NCI-H1092 treated with DMSO at 0.1 percent for 48 hours (cell line): ENCODE measurements at regions not wholly inside any gene's neighbourhood (a gene's known extent, or its start where the extent isn't known, plus 50 kb on each side); places are given as distances from the start of the nearest gene placed in this dataset.

Source experiments
- DNase-seq: peaks from one replicate; lab custom pipeline; 2025; lab: John Stamatoyannopoulos, UW

- no peak for DNase-seq
These were observed 876.3 kb downstream of the BCL11A start for GRCh38 chr2:59677158-59677557.

DNA sequence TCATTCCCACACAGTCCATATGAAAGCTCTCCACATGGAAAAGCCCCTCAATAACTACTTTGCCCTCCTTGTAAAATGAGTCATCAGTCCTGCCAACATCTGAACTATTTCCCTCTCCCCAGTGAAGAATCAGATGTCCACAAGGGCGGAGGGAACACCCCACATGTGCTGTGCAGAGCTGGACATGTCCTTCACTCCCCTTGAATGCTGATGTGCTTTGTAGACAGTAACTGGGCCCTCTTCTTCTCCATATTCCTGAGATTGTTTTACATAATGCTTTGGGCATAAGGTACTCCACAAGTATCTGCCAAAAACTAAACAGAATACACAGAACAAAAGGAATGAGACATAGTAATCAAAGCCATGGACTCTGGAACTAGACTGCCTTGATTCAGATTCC is 879.4 kb downstream of the BCL11A start:
- DNase-seq = no peak

DNA sequence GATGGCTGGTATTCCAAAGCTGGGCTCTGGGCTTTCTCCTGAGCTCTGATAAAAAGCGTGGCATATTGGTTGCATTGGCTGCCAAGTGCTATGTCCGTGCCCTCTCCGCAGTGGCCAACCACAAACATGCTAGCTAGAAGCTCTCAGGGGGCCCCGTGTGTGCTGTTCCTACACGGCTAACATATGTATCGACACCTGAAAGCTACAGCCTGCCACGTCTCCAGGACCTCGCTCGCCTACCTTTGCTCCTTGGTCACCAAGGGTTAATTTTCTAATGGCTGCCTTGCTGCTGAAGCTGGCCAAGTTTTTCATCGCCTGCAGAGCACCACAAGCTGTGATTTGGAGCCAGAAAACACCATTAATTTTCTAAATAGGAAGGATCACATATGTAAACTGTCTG is 888.4 kb downstream of the BCL11A start:
- DNase-seq = no peak

- DNase-seq = no peak
These were observed 891.2 kb downstream of the BCL11A start for GRCh38 chr2:59662127-59662861.

GRCh38 chr2:59660262-59660661 is 893.2 kb downstream of the BCL11A start:
- no peak for DNase-seq

DNA sequence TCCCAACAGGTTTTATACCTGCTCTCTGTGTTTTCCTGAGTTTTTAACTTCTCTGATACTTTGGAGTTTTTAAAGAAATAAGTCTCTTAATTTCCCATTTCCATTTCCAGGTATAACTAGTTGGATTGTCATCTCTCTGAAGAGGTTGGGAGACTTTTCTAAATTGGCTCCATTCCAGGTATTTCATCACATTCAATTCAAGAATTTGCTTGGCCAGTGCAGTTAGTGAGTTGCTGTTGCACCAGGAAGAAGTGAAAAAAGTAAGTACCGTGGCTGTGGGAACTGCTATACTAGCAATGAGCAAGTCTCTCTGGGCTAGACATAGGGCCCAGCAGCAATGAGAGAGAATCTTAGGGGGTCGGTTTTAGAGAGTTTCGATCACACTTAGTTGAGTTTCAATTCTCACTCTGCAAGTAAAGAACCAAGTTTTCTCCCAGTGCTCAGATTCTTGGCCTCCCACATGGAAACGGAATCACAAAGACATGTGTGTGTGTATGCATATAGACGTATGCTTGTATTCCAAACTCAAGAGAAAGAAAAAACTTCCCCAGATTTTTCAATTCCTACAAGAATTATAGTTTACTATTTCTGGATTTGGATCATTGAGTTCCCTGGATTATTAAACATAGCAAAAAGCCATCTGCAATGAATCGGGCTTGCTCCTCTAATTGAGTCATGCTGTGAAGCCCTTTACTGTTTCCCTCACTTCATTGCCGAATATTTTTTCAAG is 894.4 kb downstream of the BCL11A start:
- no peak for DNase-seq

DNA sequence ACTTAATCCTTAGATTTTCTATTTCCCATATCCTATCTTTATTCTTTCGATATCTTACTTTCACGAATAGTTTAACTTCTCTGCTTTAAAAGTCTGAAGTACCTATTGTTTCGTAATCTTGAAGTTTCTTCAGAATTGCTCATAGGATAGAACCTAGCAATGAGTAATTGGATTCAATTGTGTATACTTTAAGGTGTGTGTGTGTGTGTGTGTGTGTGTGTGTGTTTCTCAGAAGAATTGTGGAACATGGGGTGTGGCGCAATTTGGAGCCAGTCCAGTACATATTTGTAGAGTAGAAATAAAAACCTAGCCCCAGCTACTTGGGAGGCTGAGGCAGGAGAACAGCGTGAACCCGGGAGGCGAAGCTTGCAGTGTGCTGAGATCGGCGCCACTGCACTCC is 897.6 kb downstream of the BCL11A start:
- no peak for DNase-seq

DNA sequence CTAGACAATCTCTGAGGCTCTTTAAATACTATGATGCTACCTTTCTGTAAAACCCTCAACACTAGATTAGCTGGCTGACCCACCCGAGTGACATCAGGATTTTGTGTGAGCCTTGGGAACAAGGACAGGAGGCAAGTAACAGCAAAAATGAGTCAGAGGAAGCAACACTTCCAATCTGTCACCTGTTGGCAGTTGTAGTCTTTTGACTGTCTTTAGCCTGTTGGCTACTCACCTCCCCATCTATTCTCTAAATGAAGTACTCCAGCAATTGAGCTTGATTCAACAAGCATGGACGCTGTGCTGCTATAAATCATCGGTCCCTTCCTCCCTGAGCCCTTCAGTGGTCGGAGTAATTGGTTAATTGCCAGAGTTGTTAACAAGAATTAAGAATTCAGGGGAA is 898.7 kb downstream of the BCL11A start:
- no peak for DNase-seq

- no peak for DNase-seq
These were observed 900.3 kb downstream of the BCL11A start for GRCh38 chr2:59653164-59653563.

DNA sequence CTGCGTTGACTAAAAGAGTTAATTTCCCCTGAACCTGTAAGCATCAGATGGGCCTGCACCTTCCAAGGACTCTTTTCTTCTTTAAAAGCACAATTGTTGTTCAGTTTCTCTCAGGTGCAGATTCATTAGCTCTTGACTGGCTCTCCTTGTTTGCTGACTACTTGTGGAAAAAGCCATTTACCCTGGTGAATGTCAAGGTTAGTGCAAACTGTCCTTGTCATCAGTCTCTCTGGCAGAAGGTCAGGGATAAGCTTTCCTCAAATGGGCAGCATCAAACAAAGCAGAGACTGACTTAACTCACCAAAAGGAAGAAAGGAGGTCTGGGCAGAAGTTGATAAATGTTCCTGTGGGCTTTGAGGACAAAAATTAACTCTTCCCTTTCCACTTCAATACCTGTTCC is 922.7 kb downstream of the BCL11A start:
- peak; percentile 6 for DNase-seq

DNA sequence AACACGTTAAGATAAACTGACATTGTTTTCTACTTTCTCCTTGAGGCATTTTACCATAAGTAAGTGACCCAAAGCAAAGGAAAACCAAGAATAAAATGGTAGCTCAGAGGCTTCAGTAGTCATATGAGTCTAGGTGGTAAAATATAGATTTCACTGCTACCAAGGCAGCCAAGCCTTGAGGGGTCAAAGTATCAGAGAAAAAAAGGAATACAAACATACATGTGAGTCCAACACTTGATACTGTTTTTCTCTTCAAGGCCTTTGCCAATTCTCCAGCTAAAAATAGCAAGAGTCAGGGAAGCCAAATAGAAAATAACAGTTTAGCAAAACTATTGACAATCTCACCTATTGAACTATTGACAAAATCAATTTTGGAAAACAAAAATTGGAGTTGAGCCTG is 925.9 kb downstream of the BCL11A start:
- no peak for DNase-seq

GRCh38 chr2:59622599-59623308 is 930.7 kb downstream of the BCL11A start:
- DNase-seq = no peak

- DNase-seq = no peak
These were observed 949.3 kb downstream of the BCL11A start for GRCh38 chr2:59604123-59604522.

DNA sequence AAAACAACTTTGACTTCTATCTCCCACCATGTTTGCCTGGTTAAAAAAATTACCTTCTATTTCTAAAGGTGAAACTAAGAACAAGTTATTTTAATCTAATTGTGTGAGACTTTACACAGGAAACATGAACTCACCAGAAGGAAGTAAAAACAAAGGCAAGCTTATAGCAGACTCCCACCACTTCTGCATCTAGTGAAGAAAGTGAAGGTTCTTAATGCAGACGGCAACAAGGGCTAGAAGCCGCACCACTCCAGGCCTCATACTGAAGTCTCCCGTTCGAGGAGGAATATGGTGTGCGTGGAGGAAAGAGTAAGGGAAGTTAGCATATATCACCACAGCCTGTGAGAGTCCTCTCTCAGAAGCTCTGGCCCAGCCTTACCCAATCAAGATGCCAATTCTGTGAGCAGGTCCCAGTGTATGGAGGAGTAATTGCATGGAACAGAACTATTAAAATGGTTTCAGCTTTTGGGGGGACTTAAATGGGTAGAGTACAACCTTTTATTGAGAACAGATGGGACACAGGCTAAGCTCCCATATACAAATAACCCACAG is 958.7 kb downstream of the BCL11A start:
- no peak for DNase-seq

- DNase-seq = no peak
These were observed 962.7 kb downstream of the BCL11A start for GRCh38 chr2:59590798-59591197.

- DNase-seq = no peak
These were observed 963.6 kb downstream of the BCL11A start for GRCh38 chr2:59589881-59590280.

DNA sequence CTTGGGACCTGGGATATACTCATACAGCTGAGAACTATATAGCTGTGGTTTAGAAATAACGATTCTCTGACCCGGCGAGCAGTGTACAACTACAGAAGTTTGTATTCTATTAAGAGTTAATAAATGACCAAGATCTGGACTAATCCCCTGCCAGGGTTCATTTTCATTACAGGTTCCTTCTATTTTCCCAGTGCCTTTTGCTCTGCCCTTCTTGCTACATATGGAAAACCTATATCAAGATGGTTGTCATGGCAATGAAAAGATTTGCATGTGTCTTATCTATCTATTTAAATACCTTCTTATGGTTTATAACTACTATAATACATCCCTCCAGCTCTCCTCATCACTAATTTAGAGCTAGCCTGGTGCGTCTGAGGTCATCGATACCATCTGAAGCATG is 965.2 kb downstream of the BCL11A start:
- no peak for DNase-seq

DNA sequence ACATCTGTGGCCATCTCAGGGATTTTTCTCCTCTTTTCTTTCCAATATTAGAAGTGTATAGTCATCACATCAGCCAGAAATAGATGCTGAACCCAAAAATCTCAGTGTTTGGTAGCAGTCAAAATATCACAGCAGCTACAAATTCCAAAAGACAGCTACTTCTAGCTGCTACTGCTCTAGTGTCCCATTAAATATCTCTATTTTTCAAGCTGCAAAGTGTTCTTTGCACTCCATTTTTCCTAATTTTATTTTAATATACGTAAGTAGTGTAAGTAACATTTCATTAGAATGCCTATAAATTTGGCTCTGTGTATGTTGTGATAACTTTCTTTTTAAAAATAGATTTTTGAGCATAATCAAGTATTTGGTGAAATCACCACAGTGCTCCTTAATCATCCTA is 967.3 kb downstream of the BCL11A start:
- no peak for DNase-seq

GRCh38 chr2:59585655-59586054 is 967.8 kb downstream of the BCL11A start:
- peak; percentile 52 for DNase-seq

GRCh38 chr2:59584958-59585357 is 968.5 kb downstream of the BCL11A start:
- DNase-seq = peak; percentile 48

DNA sequence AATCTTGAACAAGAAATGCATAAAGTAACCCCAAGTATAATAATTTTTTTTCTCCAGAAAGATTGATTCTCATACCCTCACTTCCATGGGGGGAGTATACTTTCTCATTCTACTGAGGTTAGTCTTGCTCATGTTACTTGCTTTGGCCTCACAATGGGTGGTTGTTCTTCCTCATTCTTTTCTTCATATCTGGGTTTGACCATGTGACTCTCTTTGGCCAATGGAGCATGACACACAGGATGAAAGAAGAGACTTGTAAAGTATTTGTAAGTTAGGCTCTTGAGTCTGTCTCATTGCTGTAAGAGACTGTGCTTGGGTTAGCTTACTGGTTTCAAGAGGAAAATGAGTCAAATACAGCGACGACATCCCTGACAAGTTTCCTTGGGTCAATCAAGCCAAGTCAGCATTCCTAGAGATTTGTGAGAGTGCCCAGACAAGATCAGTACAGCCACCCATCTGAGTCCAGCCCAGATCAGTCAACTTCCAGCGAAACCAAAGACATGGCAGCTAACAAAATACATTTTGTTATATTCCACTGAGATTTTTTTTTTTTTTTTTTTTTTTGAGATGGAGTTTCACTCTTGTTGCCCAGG is 970.2 kb downstream of the BCL11A start:
- no peak for DNase-seq

- no peak for DNase-seq
These were observed 975.1 kb downstream of the BCL11A start for GRCh38 chr2:59578349-59578748.
